K562 (cell line): ENCODE measurements at regions not wholly inside any gene's neighbourhood (a gene's known extent, or its start where the extent isn't known, plus 50 kb on each side); places are given as distances from the start of the nearest gene placed in this dataset.

ENCODE experiments used
- CCAR2 ChIP-seq: fragments of 200-400 bp; formaldehyde crosslinking; IDR thresholded peaks from 2 replicates; pipeline ENCODE4 v1.6.1; 2017; ENCODE audit warnings: mild to moderate bottlenecking, low read depth, low read length
- CHD7 ChIP-seq: fragments of 200-600 bp; sonication (generic); IDR thresholded peaks from one replicate; pipeline ENCODE4 v1.6.1; 2012; ENCODE audit warnings: mild to moderate bottlenecking, low read depth, low read length, inconsistent platforms
- EGR1 ChIP-seq: fragments of 450-650 bp; conservative IDR thresholded peaks from 2 replicates; pipeline ENCODE4 v1.6.1; 2017; ENCODE audit warnings: mild to moderate bottlenecking
- GTF2F1 ChIP-seq: IDR thresholded peaks from 2 replicates; pipeline ENCODE4 v1.6.1; 2011; ENCODE audit warnings: low read depth, low read length, improper control_type of control experiment
- HDAC3 ChIP-seq: fragments of 450-650 bp; IDR thresholded peaks from 2 replicates; pipeline ENCODE4 v1.6.1; 2018; ENCODE audit warnings: borderline replicate concordance, mild to moderate bottlenecking, moderate library complexity; ENCODE audit not compliant: partially characterized antibody
- HLTF ChIP-seq: fragments of 450-650 bp; IDR thresholded peaks from 2 replicates; pipeline ENCODE4 v1.6.1; 2016
- MEF2D ChIP-seq: conservative IDR thresholded peaks from 2 replicates; pipeline ENCODE4 v1.6.1; 2016; ENCODE audit warnings: low read depth, missing genetic modification characterization, missing compliant biosample characterization
- PHB ChIP-seq: fragments of 250-450 bp; sonication (Bioruptor Pico); IDR thresholded peaks from 2 replicates; pipeline ENCODE4 v1.5.0; 2021
- PPARD ChIP-seq: fragments of 250-450 bp; sonication (Bioruptor Pico); IDR thresholded peaks from 2 replicates; pipeline ENCODE4 v1.8.0; 2022; ENCODE audit warnings: inconsistent platforms, mild to moderate bottlenecking, moderate library complexity
- SOX6 ChIP-seq: fragments of 450-650 bp; IDR thresholded peaks from 2 replicates; pipeline ENCODE4 v1.6.1; 2014; ENCODE audit warnings: mild to moderate bottlenecking
- ZNF224 ChIP-seq: sonication (generic); formaldehyde crosslinking; IDR thresholded peaks from 2 replicates; pipeline ENCODE4 v1.8.0; 2022; ENCODE audit warnings: mild to moderate bottlenecking, missing genetic modification reagents
- ZNF3 ChIP-seq: fragments of 250-450 bp; sonication (Bioruptor Pico); IDR thresholded peaks from 2 replicates; pipeline ENCODE4 v1.5.0; 2021; ENCODE audit warnings: mild to moderate bottlenecking, moderate library complexity
- ZNF408 ChIP-seq: fragments of 250-450 bp; sonication (Bioruptor Pico); IDR thresholded peaks from 2 replicates; pipeline ENCODE4 v1.4.0; 2020; ENCODE audit warnings: low read depth, mild to moderate bottlenecking, moderate library complexity
- ZNF507 ChIP-seq: conservative IDR thresholded peaks from 2 replicates; pipeline ENCODE4 v1.6.1; 2017; ENCODE audit warnings: missing genetic modification characterization, missing compliant biosample characterization
- ZNF707 ChIP-seq: fragments of 250-450 bp; sonication (Bioruptor Pico); conservative IDR thresholded peaks from 2 replicates; pipeline ENCODE4 v1.8.0; 2022; ENCODE audit warnings: inconsistent platforms, mild to moderate bottlenecking, moderate library complexity
- ZSCAN32 ChIP-seq: fragments of 450-650 bp; formaldehyde crosslinking; IDR thresholded peaks from 2 replicates; pipeline ENCODE4 v1.4.0; 2020; ENCODE audit warnings: mild to moderate bottlenecking, moderate library complexity
- TF ChIP-seq, protein P1 (sequence below): fragments of 450-650 bp; IDR thresholded peaks from 2 replicates; pipeline ENCODE4 v1.6.1; 2016; ENCODE audit warnings: missing biosample characterization, missing genetic modification characterization
- TF ChIP-seq, protein P2 (sequence below): sonication (generic); formaldehyde crosslinking; IDR thresholded peaks from 2 replicates; pipeline ENCODE4 v1.8.1; 2022; ENCODE audit warnings: missing genetic modification reagents

- TF ChIP-seq ZNF408 (CRISPR knock-in tag) (no peak), ZSCAN32 (CRISPR knock-in tag) (no peak), MEF2D (no peak), PPARD (CRISPR knock-in tag) (no peak), SOX6 (no peak), CCAR2 (no peak), ZNF3 (no peak), PHB (CRISPR knock-in tag) (no peak), GTF2F1 (no peak), ZNF507 (tag) (no peak), ZNF224 (CRISPR knock-in tag) (no peak), HDAC3 (no peak), ZNF707 (CRISPR knock-in tag) (no peak), HLTF (no peak), CHD7 (no peak), EGR1 (peak; percentile 41; the same call in 1 of the 2 replicates)
- TF ChIP-seq, protein P1, sequence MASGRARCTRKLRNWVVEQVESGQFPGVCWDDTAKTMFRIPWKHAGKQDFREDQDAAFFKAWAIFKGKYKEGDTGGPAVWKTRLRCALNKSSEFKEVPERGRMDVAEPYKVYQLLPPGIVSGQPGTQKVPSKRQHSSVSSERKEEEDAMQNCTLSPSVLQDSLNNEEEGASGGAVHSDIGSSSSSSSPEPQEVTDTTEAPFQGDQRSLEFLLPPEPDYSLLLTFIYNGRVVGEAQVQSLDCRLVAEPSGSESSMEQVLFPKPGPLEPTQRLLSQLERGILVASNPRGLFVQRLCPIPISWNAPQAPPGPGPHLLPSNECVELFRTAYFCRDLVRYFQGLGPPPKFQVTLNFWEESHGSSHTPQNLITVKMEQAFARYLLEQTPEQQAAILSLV, result no peak
- TF ChIP-seq, protein P2, sequence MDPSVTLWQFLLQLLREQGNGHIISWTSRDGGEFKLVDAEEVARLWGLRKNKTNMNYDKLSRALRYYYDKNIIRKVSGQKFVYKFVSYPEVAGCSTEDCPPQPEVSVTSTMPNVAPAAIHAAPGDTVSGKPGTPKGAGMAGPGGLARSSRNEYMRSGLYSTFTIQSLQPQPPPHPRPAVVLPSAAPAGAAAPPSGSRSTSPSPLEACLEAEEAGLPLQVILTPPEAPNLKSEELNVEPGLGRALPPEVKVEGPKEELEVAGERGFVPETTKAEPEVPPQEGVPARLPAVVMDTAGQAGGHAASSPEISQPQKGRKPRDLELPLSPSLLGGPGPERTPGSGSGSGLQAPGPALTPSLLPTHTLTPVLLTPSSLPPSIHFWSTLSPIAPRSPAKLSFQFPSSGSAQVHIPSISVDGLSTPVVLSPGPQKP (CRISPR knock-in tag), result no peak
Observed at GRCh38 chr9:129496473-129497004, 124.4 kb downstream of the C9orf50 start (continued).
